Caco-2 (cell line): ENCODE measurements at regions not wholly inside any gene's neighbourhood (a gene's known extent, or its start where the extent isn't known, plus 50 kb on each side); places are given as distances from the start of the nearest gene placed in this dataset.
A peak's percentile ranks its signal among the peaks of the same experiment; 100 is the strongest.
"Not testable (repeated sequence)": the region's sequence is repeated elsewhere in the genome, so short reads cannot be mapped to it uniquely, and the experiment has no call there.

Source experiments
- BruUV-seq: library from RNA; stranded (reverse); fragments of 400-500 nt; replicated peaks from 2 replicates; lab custom pipeline; 2021; lab: Mats Ljungman, UMichigan
- CTCF ChIA-PET: fragments of 300-600 bp; sonication (Branson Sonifier 250); formaldehyde crosslinking; loops from one replicate; lab custom pipeline; 2022; ENCODE audit warnings: antibody characterized with exemption; lab: Charles Lee
- POLR2A ChIA-PET: fragments of 300-600 bp; sonication (Branson Sonifier 250); formaldehyde crosslinking; loops from one replicate; lab custom pipeline; 2022; ENCODE audit warnings: antibody characterized with exemption; lab: Charles Lee
- DNase-seq, 2 experiments: peaks; one replicate each; pipeline versions ENCODE4 v3.0.0 to v3.0.0-alpha.2; 2020 to 2022
- H3K27me3 ChIP-seq: replicated peaks from 2 replicates; pipeline ENCODE4 v1.6.0; 2011; ENCODE audit warnings: low read length; ENCODE audit not compliant: control insufficient read depth, insufficient read depth
- H3K36me3 ChIP-seq: 2 replicates; pipeline ENCODE4 v1.5.1; 2011; ENCODE audit warnings: low read length; ENCODE audit not compliant: control insufficient read depth, insufficient read depth
- H3K4me1 ChIP-seq: fragments of 250-450 bp; sonication (Bioruptor Pico); 2 replicates; pipeline ENCODE4 v1.5.1; 2020; ENCODE audit warnings: mild to moderate bottlenecking
- H3K4me3 ChIP-seq: 2 replicates; pipeline ENCODE4 v1.5.1; 2011; ENCODE audit warnings: low read depth, mild to moderate bottlenecking, control low read depth, low read length
- H3K9me3 ChIP-seq: fragments of 250-450 bp; sonication (Bioruptor Pico); 2 replicates; pipeline ENCODE4 v1.5.1; 2020; ENCODE audit warnings: mild to moderate bottlenecking, moderate library complexity
- H3K27ac Mint-ChIP-seq: one replicate; pipeline ENCODE4 v1.8.0; 2022; ENCODE audit warnings: mixed read lengths; ENCODE audit not compliant: unreplicated experiment
- H3K27me3 Mint-ChIP-seq: one replicate; pipeline ENCODE4 v1.8.0; 2022; ENCODE audit warnings: mixed read lengths; ENCODE audit not compliant: insufficient read depth, unreplicated experiment
- H3K36me3 Mint-ChIP-seq: one replicate; pipeline ENCODE4 v1.8.0; 2022; ENCODE audit warnings: mild to moderate bottlenecking, mixed read lengths; ENCODE audit not compliant: insufficient read depth, unreplicated experiment
- H3K4me1 Mint-ChIP-seq: one replicate; pipeline ENCODE4 v1.8.0; 2022; ENCODE audit warnings: low read depth, mixed read lengths; ENCODE audit not compliant: unreplicated experiment
- H3K4me3 Mint-ChIP-seq: one replicate; pipeline ENCODE4 v1.8.0; 2022; ENCODE audit warnings: mild to moderate bottlenecking, moderate library complexity, mixed read lengths; ENCODE audit not compliant: unreplicated experiment
- H3K9me3 Mint-ChIP-seq: one replicate; pipeline ENCODE4 v1.8.0; 2022; ENCODE audit warnings: mixed read lengths; ENCODE audit not compliant: unreplicated experiment
- intact Hi-C: fragments of 100-400 bp; cut with micrococcal nuclease; formaldehyde crosslinking; loops from one replicate; pipeline ENCODE4 v1.10.0; 2022; ENCODE audit not compliant: unreplicated experiment
- TF ChIP-seq, protein P1 (sequence below), 2 experiments: fragments of 200-600 bp in 1 of 2; IDR thresholded peaks; 1 replicate in 1 of 2; 2 replicates in 1 of 2; pipeline versions ENCODE4 v1.5.1 to v1.8.0; 2011 to 2022; ENCODE audit warnings: antibody characterized with exemption in 1 of 2, control low read depth in 1 of 2, inconsistent platforms in 1 of 2, low read depth in 1 of 2, low read length in 1 of 2, mild to moderate bottlenecking in 1 of 2, moderate library complexity in 1 of 2; ENCODE audit not compliant: insufficient read depth in 1 of 2, severe bottlenecking in 1 of 2, unreplicated experiment in 1 of 2

DNA sequence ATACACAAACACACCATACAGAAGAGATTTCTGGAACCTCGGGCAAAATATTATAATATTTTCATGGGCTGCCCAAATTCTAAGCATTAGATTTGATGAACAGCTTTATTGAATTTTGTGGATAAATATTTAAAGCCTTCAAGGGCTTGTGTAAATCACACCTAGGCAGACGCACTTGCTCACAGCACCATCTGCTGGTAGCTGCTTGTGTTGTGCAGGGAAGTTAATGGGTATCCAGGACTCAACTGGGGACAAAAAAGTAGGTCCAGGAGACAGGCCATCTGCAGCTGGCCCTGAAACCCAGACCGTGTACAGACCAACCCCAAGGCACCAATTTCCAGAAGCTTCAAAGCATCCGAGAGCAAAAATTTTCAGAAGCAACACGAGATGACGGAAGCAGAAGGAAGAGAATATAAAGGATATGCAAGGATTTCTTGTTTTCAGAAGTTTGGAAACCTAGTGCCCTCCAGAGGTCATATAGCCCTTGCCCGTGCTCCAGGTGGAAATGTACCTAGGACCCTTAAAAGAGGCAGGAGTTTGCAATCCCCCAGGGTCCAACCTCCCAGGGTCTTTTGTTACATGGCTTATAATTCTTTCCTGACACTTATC, 140.0 kb downstream of the CHD9NB start:
- no peaks in the 10 kb centered on the region for H3K9me3 ChIP-seq
- H3K4me1 ChIP-seq, result no peaks in the 10 kb centered on the region
- ChIA-PET CTCF (interaction anchor here (0.7 to 1.7 kb wide), 7 partner anchors 53 to 844 kb away, joined by 3 to 12 read pairs (median 3); no protein-coding TSS in a partner anchor), POLR2A (no interaction called here)
- Mint-ChIP-seq H3K27me3 (peaks cover 8% of the 10 kb centered on the region), H3K9me3 (peaks cover 9% of the 10 kb centered on the region), H3K4me3 (no peak overlapping the region), H3K36me3 (no peaks in the 10 kb centered on the region), H3K27ac (no peak overlapping the region), H3K4me1 (no peaks in the 10 kb centered on the region)
- DNase-seq, result peak; percentile 74 to 75
- H3K4me3 ChIP-seq, result no peak overlapping the region
- TF ChIP-seq, protein P1, sequence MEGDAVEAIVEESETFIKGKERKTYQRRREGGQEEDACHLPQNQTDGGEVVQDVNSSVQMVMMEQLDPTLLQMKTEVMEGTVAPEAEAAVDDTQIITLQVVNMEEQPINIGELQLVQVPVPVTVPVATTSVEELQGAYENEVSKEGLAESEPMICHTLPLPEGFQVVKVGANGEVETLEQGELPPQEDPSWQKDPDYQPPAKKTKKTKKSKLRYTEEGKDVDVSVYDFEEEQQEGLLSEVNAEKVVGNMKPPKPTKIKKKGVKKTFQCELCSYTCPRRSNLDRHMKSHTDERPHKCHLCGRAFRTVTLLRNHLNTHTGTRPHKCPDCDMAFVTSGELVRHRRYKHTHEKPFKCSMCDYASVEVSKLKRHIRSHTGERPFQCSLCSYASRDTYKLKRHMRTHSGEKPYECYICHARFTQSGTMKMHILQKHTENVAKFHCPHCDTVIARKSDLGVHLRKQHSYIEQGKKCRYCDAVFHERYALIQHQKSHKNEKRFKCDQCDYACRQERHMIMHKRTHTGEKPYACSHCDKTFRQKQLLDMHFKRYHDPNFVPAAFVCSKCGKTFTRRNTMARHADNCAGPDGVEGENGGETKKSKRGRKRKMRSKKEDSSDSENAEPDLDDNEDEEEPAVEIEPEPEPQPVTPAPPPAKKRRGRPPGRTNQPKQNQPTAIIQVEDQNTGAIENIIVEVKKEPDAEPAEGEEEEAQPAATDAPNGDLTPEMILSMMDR (IDR thresholded peaks at IDR 0.05; ENCODE audit: insufficient read depth in 1 of 2, low read depth in 1 of 2, low read length in 1 of 2, severe bottlenecking in 1 of 2, unreplicated experiment in 1 of 2), result peak; percentile 80 to 94
- no peaks in the 10 kb centered on the region for H3K36me3 ChIP-seq
- intact Hi-C loops, result loop anchor here (1.0 kb wide), 4 partner anchors 110 to 844 kb away; no protein-coding TSS in a partner anchor
- H3K27me3 ChIP-seq, result no peaks in the 10 kb centered on the region
- no TSS peak for BruUV-seq

DNA sequence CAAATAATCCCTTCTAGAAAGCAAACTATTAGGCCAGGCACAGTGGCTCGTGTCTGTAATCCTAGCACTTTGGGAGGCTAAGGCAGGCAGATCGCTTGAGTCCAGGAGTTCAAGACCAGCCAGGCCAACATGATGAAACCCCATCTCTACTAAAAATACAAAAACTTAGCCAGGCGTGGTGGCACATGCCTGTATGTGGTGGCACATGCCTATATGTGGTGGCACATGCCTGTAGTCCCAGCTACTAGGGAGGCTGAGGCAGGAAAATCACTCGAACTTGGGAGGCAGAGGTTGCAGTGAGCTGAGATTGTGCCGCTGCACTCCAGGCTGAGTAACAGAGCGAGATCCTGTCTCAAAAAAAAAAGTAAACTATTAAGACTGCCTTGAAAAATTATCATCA, 144.6 kb downstream of the CHD9NB start:
- H3K4me1 ChIP-seq, BruUV-seq, DNase-seq, H3K27ac Mint-ChIP-seq, H3K36me3 ChIP-seq, H3K27me3 ChIP-seq, POLR2A ChIA-PET, H3K27me3 Mint-ChIP-seq, H3K9me3 ChIP-seq, H3K4me3 Mint-ChIP-seq, H3K4me1 Mint-ChIP-seq, H3K9me3 Mint-ChIP-seq, H3K36me3 Mint-ChIP-seq, H3K4me3 ChIP-seq, intact Hi-C loops: not testable (repeated sequence)
- CTCF ChIA-PET, result interaction anchor here (2.0 kb wide), 1 partner anchor 717 kb away, joined by 4 read pairs; no protein-coding TSS in a partner anchor

DNA sequence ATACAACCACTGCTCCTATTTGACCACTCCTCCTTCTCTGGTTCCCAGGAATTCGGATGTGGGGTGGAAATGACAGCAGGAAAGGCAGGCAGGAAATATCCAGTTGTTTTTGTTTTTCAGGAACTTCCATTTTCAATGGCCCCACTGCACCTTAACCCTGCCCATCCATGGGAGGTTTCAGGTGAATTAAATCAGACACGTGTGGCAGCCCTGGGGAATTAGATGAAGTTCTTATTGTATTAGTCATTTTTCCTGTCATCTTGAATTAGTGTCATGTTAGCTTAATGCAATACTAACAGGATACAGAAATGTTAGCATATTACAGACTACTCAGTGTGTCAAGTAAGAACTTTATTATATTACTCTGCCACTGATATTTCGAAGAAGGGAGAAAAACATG, 146.4 kb downstream of the CHD9NB start:
- H3K9me3 ChIP-seq, result no peaks in the 10 kb centered on the region
- ChIA-PET CTCF (no interaction called here), POLR2A (no interaction called here)
- H3K36me3 ChIP-seq, result no peaks in the 10 kb centered on the region
- no TSS peak for BruUV-seq
- no peaks in the 10 kb centered on the region for H3K27me3 ChIP-seq
- intact Hi-C loops, result no loop called here
- no peak overlapping the region for H3K4me3 ChIP-seq
- Mint-ChIP-seq H3K9me3 (no peaks in the 10 kb centered on the region), H3K4me3 (no peak overlapping the region), H3K36me3 (no peaks in the 10 kb centered on the region), H3K27ac (no peak overlapping the region), H3K27me3 (no peaks in the 10 kb centered on the region), H3K4me1 (no peaks in the 10 kb centered on the region)
- TF ChIP-seq, protein P1 (IDR thresholded peaks at IDR 0.05; ENCODE audit: insufficient read depth in 1 of 2, low read depth in 1 of 2, low read length in 1 of 2, severe bottlenecking in 1 of 2, unreplicated experiment in 1 of 2), result no peak
- no peaks in the 10 kb centered on the region for H3K4me1 ChIP-seq
- DNase-seq, result no peak
